ENCODE measurements at regions not wholly inside any gene's neighbourhood (a gene's known extent, or its start where the extent isn't known, plus 50 kb on each side); places are given as distances from the start of the nearest gene placed in this dataset.

GRCh38 chr10:44195112-44196007 is 189.5 kb downstream of the CXCL12 start:
- no peak overlapping the region for H3K27ac ChIP-seq

GRCh38 chr10:44194435-44194834 is 190.5 kb downstream of the CXCL12 start:
- TF ChIP-seq CTCF (conservative IDR thresholded peaks at IDR 0.05) (no peak), ZFX (IDR thresholded peaks at IDR 0.05) (no peak)
- no peak overlapping the region for H3K27ac ChIP-seq

More at GRCh38 chr10:44195112-44196007, 189.5 kb downstream of the CXCL12 start:
- TF ChIP-seq CTCF (conservative IDR thresholded peaks at IDR 0.05) (no peak), ZFX (IDR thresholded peaks at IDR 0.05) (no peak)

GRCh38 chr10:44193567-44194220 is 191.2 kb downstream of the CXCL12 start:
- no peak for TF ChIP-seq CTCF (conservative IDR thresholded peaks at IDR 0.05)
- no peak for TF ChIP-seq ZFX (IDR thresholded peaks at IDR 0.05)
- H3K27ac ChIP-seq: no peak overlapping the region

- TF ChIP-seq CTCF (conservative IDR thresholded peaks at IDR 0.05): no peak
- no peak for TF ChIP-seq ZFX (IDR thresholded peaks at IDR 0.05)
- H3K27ac ChIP-seq: no peak overlapping the region
These were observed 191.7 kb downstream of the CXCL12 start for GRCh38 chr10:44193166-44193565.

- H3K27ac ChIP-seq: no peak overlapping the region
- no peak for TF ChIP-seq CTCF (conservative IDR thresholded peaks at IDR 0.05)
- no peak for TF ChIP-seq ZFX (IDR thresholded peaks at IDR 0.05)
These were observed 192.5 kb downstream of the CXCL12 start for GRCh38 chr10:44192435-44192834.

- H3K27ac ChIP-seq: no peak overlapping the region
- TF ChIP-seq ZFX (IDR thresholded peaks at IDR 0.05) (no peak), CTCF (conservative IDR thresholded peaks at IDR 0.05) (no peak)
These were observed 194.4 kb downstream of the CXCL12 start for GRCh38 chr10:44190541-44190940.

GRCh38 chr10:44186821-44187220 is 198.1 kb downstream of the CXCL12 start:
- no peak overlapping the region for H3K27ac ChIP-seq
- TF ChIP-seq ZFX (IDR thresholded peaks at IDR 0.05) (no peak), CTCF (conservative IDR thresholded peaks at IDR 0.05) (no peak)
